SK-N-MC (cell line): ENCODE measurements at regions not wholly inside any gene's neighbourhood (a gene's known extent, or its start where the extent isn't known, plus 50 kb on each side); places are given as distances from the start of the nearest gene placed in this dataset.

Experiments used
- EZH2 ChIP-seq: fragments of 200-600 bp; sonication (generic); IDR thresholded peaks from one replicate; pipeline ENCODE4 v1.6.1; 2017; ENCODE audit warnings: antibody characterized with exemption
- FOXP2 ChIP-seq: optimal IDR thresholded peaks from 2 replicates; pipeline ENCODE3; 2011; ENCODE audit warnings: mild to moderate bottlenecking, moderate library complexity; ENCODE audit not compliant: insufficient read depth; ENCODE audit errors: extremely low read length, control extremely low read depth
- POLR2AphosphoS5 ChIP-seq: IDR thresholded peaks from 2 replicates; pipeline ENCODE4 v1.6.1; 2012; ENCODE audit warnings: mild to moderate bottlenecking, low read depth, low read length, borderline replicate concordance

GRCh38 chr2:100699131-100699530, 120.8 kb upstream of the NPAS2 start:
- TF ChIP-seq POLR2AphosphoS5: no peak
- TF ChIP-seq EZH2: no peak
- TF ChIP-seq FOXP2: no peak
